Activated CD8-positive, alpha-beta T cell treated with anti-CD3 and anti-CD28 coated beads, Interleukin-2, amount 10 ng/mL, durations not matched to agents 7 days and 5 days (primary cell): ENCODE measurements at regions not wholly inside any gene's neighbourhood (a gene's known extent, or its start where the extent isn't known, plus 50 kb on each side); places are given as distances from the start of the nearest gene placed in this dataset.

Experiments
- ATAC-seq: fragments of 150-1000 bp; cut with Tn5 transposase; one replicate; pipeline ENCODE4 v1.10.0; 2021; ENCODE audit warnings: moderate library complexity
- CTCF ChIA-PET: fragments of 350-600 bp; sonication (Branson Sonifier 250); formaldehyde crosslinking; loops from one replicate; lab custom pipeline; 2021; ENCODE audit warnings: antibody characterized with exemption; lab: Charles Lee
- POLR2A ChIA-PET: fragments of 350-600 bp; sonication (Branson Sonifier 250); formaldehyde crosslinking; loops from one replicate; lab custom pipeline; 2021; ENCODE audit warnings: antibody characterized with exemption; lab: Charles Lee
- DNase-seq: peaks from one replicate; pipeline ENCODE4 v3.0.0-alpha.2; 2020
- H3K27ac Mint-ChIP-seq: one replicate; pipeline ENCODE4 v1.8.0; 2021; ENCODE audit warnings: mild to moderate bottlenecking, mixed read lengths
- H3K27me3 Mint-ChIP-seq: one replicate; pipeline ENCODE4 v1.8.0; 2021; ENCODE audit warnings: low read depth, mixed read lengths
- H3K36me3 Mint-ChIP-seq: one replicate; pipeline ENCODE4 v1.8.0; 2021; ENCODE audit warnings: low read depth, mixed read lengths
- H3K4me1 Mint-ChIP-seq: one replicate; pipeline ENCODE4 v1.8.0; 2021; ENCODE audit warnings: low read depth, mixed read lengths
- H3K4me3 Mint-ChIP-seq: one replicate; pipeline ENCODE4 v1.8.0; 2021; ENCODE audit warnings: mild to moderate bottlenecking, mixed read lengths
- H3K9me3 Mint-ChIP-seq: one replicate; pipeline ENCODE4 v1.8.0; 2022; ENCODE audit warnings: mixed read lengths; ENCODE audit not compliant: insufficient read depth

- H3K36me3 Mint-ChIP-seq, result no peaks in the 10 kb centered on the region
- ChIA-PET POLR2A (no interaction called here), CTCF (no interaction called here)
- DNase-seq (no peak), ATAC-seq (no peak)
- H3K27me3 Mint-ChIP-seq, result peaks cover 13% of the 10 kb centered on the region
- H3K4me3 Mint-ChIP-seq, result no peak overlapping the region
- no peak overlapping the region for H3K27ac Mint-ChIP-seq
- no peaks in the 10 kb centered on the region for H3K4me1 Mint-ChIP-seq
- no peaks in the 10 kb centered on the region for H3K9me3 Mint-ChIP-seq
Observed at GRCh38 chr6:20031342-20031741, 180.9 kb downstream of the MBOAT1 start.

DNA sequence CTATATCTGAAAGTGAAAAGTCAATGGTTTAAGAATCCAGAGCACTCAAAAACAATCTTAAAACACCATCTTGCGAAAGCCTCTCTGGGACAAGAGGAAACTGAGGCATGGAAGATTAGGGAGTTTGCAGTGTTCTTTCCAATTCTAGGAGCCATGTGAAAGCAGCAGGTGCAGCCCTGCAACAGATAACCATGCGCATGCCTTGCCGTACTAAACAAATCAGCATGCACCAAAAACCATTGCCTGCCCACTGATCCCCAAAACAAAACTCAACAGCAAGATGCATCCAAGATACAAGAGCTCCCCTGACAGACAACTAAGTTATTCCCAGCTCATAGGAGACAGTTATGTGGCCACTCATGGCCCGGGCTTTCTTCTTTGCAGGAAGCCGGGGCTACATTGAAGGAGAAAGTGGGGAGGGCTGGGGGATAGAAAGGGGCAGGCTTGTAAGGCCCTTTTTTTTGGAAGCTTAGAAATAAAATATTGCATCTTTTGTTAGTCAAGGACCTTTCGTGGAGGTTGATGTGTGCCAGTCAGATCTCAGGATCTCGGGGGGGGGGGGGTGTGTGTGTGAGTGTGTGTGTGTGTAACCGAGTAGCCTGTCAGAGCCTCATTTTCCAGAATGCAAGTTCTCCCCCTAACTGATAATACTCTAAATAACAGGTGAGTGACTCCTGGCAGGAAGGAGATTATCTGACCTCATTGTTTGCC, 178.4 kb downstream of the MBOAT1 start:
- ChIA-PET CTCF (no interaction called here), POLR2A (no interaction called here)
- Mint-ChIP-seq H3K27me3 (peaks cover 8% of the 10 kb centered on the region), H3K27ac (no peak overlapping the region), H3K4me3 (no peak overlapping the region), H3K36me3 (no peaks in the 10 kb centered on the region), H3K4me1 (no peaks in the 10 kb centered on the region), H3K9me3 (no peaks in the 10 kb centered on the region)
- no peak for DNase-seq
- no peak for ATAC-seq

GRCh38 chr6:20034408-20034769, 177.9 kb downstream of the MBOAT1 start:
- Mint-ChIP-seq H3K36me3 (no peaks in the 10 kb centered on the region), H3K27ac (no peak overlapping the region), H3K4me3 (no peak overlapping the region), H3K4me1 (no peaks in the 10 kb centered on the region), H3K9me3 (no peaks in the 10 kb centered on the region), H3K27me3 (peaks cover 8% of the 10 kb centered on the region)
- ChIA-PET POLR2A (no interaction called here), CTCF (no interaction called here)
- DNase-seq, result no peak
- no peak for ATAC-seq

- Mint-ChIP-seq H3K4me3 (no peak overlapping the region), H3K27me3 (peaks cover 2% of the 10 kb centered on the region), H3K9me3 (no peaks in the 10 kb centered on the region), H3K36me3 (no peaks in the 10 kb centered on the region), H3K27ac (no peak overlapping the region), H3K4me1 (no peaks in the 10 kb centered on the region)
- no peak for ATAC-seq
- POLR2A ChIA-PET, result no interaction called here
- no peak for DNase-seq
- CTCF ChIA-PET, result no interaction called here
Observed at GRCh38 chr6:20036141-20036677, 176.1 kb downstream of the MBOAT1 start.

DNA sequence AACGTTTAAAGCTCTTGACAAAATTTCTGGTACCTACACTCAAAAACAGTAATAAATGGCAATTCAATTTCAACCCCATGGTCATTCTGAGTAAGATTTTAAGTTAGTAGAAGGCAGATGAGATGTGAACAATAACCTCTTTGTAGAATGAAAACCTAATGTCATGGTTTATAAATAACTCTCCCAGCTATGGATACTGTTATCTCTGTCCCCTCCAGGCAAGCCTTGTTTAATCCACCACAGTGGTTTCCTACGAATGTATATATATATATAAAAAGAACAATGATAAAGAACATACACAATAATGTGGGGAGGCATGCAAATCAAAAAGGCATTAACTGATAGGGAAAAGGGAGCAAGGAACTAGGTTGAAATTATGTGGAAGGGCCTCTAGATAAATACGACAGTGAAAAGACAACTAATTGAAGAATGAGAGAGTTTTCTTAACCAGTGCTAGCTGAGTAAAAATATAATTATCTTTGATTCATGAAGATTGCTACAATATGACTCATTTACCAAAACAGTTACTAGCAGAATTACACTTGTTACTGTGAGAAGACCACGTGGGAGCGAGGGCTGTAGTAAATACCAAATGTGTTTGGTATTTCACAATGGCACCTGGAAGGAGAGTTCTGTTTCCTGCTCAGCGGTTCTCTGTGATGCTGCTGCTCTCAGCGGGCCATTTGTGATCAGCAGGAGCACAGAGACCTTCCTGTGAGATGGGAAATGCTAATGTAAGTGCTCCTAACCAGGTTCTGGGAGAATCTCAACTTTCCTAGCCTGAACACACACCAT, 173.7 kb downstream of the MBOAT1 start:
- no peak for DNase-seq
- no peak for ATAC-seq
- CTCF ChIA-PET, result interaction anchor here (1.2 kb wide), 1 partner anchor 88 kb away, joined by 3 read pairs; no protein-coding TSS in a partner anchor

DNA sequence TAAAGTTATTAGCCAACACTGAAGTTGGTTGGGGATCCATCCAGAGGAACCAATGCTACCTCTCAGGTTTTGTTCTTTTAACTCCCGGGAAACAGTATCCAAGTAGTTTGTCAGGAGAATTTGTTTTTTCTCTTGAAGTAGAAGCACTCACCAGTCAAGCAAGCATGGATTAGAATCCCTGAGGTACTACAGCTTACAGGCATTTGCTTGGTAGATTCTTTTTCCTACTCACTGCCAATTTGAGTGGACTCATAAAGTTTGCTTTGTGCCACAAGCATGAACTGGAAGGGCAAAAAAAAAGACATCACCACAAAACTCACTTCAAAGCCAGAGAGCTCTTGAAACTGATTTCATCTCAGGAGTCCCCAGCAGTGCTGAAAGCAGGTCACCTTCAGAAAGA, 167.4 kb downstream of the MBOAT1 start:
- no peak overlapping the region for H3K4me3 Mint-ChIP-seq
- ATAC-seq (no peak), DNase-seq (no peak)
- no peaks in the 10 kb centered on the region for H3K36me3 Mint-ChIP-seq
- ChIA-PET CTCF (no interaction called here), POLR2A (no interaction called here)
- H3K27me3 Mint-ChIP-seq, result peaks cover 4% of the 10 kb centered on the region
- H3K9me3 Mint-ChIP-seq, result no peaks in the 10 kb centered on the region
- no peak overlapping the region for H3K27ac Mint-ChIP-seq
- H3K4me1 Mint-ChIP-seq, result no peaks in the 10 kb centered on the region

More for the DNA sequence above, 173.7 kb downstream of the MBOAT1 start:
- Mint-ChIP-seq H3K4me1 (no peaks in the 10 kb centered on the region), H3K9me3 (no peaks in the 10 kb centered on the region), H3K36me3 (no peaks in the 10 kb centered on the region), H3K4me3 (no peak overlapping the region), H3K27ac (no peak overlapping the region), H3K27me3 (peaks cover 2% of the 10 kb centered on the region)
- POLR2A ChIA-PET, result no interaction called here
